ENCODE measurements at regions not wholly inside any gene's neighbourhood (a gene's known extent, or its start where the extent isn't known, plus 50 kb on each side); places are given as distances from the start of the nearest gene placed in this dataset.
"Not testable (repeated sequence)": the region's sequence is repeated elsewhere in the genome, so short reads cannot be mapped to it uniquely, and the experiment has no call there.

DNA sequence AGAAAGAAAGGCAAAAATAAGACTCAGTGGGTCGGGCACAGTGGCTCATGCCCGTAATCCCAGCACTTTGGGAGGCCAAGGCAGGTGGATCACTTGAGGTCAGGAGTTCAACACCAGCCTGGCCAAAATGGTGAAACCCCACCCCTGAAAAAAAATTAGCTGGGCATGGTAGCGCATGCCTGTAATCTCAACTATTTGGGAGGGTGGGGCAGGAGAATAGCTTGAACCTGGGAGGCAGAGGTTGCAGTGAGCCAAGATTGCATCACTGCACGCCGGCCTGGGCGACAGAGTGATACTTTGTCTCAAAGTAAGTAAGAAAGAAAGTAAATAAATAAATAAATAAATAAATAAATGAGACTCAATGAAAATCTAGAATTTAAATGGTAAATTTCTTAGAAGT is 145.9 kb upstream of the KRR1 start:
- not testable (repeated sequence) for H3K9me3 ChIP-seq (ENCODE audit: control insufficient read depth, low read length); H3K27me3 ChIP-seq (ENCODE audit: control insufficient read depth, insufficient read depth, low read length, poor library complexity, severe bottlenecking); H3K27ac ChIP-seq (ENCODE audit: insufficient read depth, low read depth, low read length, poor library complexity, severe bottlenecking); H3K4me3 ChIP-seq (ENCODE audit: insufficient read depth, low read depth, low read length); H3K4me1 ChIP-seq (ENCODE audit: control insufficient read depth, insufficient read depth, low read length); H3K36me3 ChIP-seq (ENCODE audit: control insufficient read depth, insufficient read depth, low read length)
- WGBS, 2 experiments, result 90 to 94% methylated on average over 3 of the region's 6 CpGs

GRCh38 chr12:75656648-75657047 is 145.2 kb upstream of the KRR1 start:
- Histone ChIP-seq H3K27ac (ENCODE audit: insufficient read depth, low read depth, low read length, poor library complexity, severe bottlenecking) (no peak overlapping the region), H3K9me3 (ENCODE audit: control insufficient read depth, low read length) (no peaks in the 10 kb centered on the region), H3K27me3 (ENCODE audit: control insufficient read depth, insufficient read depth, low read length, poor library complexity, severe bottlenecking) (no peaks in the 10 kb centered on the region), H3K4me1 (ENCODE audit: control insufficient read depth, insufficient read depth, low read length) (no peaks in the 10 kb centered on the region), H3K36me3 (ENCODE audit: control insufficient read depth, insufficient read depth, low read length) (no peaks in the 10 kb centered on the region), H3K4me3 (ENCODE audit: insufficient read depth, low read depth, low read length) (no peak overlapping the region)
- WGBS, 2 experiments, result 39 to 40% methylated on average over 1 of the region's 1 CpG

GRCh38 chr12:75656210-75656609 is 144.8 kb upstream of the KRR1 start:
- H3K9me3 ChIP-seq (ENCODE audit: control insufficient read depth, low read length), result no peaks in the 10 kb centered on the region
- no peaks in the 10 kb centered on the region for H3K27me3 ChIP-seq (ENCODE audit: control insufficient read depth, insufficient read depth, low read length, poor library complexity, severe bottlenecking)
- H3K4me3 ChIP-seq (ENCODE audit: insufficient read depth, low read depth, low read length), result no peak overlapping the region
- H3K27ac ChIP-seq (ENCODE audit: insufficient read depth, low read depth, low read length, poor library complexity, severe bottlenecking), result no peak overlapping the region
- no peaks in the 10 kb centered on the region for H3K4me1 ChIP-seq (ENCODE audit: control insufficient read depth, insufficient read depth, low read length)
- H3K36me3 ChIP-seq (ENCODE audit: control insufficient read depth, insufficient read depth, low read length), result no peaks in the 10 kb centered on the region

DNA sequence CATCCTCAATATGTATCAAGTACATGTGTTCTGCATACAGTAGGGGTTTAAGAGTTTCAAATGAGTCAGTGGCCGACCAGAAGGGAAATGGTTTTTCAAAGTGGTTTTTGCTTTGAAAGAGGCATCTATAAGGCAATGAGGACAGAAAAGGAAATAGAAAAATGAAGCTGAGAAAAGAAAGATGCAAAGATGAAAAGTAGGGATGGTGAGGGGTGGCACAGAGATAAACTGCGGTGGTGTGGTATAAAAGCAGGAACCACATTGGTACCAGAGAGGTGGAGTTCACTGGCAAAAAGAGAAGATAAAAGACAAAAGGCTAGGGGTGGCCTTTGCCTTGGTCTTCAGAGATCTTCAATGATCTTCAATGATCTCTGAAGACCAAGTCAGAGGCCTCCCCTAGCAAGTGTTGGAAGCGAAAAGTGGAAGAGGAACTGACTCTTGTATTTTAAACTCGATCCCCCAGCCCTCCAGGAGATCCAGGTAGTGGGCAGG is 144.0 kb upstream of the KRR1 start:
- no peaks in the 10 kb centered on the region for H3K9me3 ChIP-seq (ENCODE audit: control insufficient read depth, low read length)
- H3K4me1 ChIP-seq (ENCODE audit: control insufficient read depth, insufficient read depth, low read length), result no peaks in the 10 kb centered on the region
- no peak overlapping the region for H3K27ac ChIP-seq (ENCODE audit: insufficient read depth, low read depth, low read length, poor library complexity, severe bottlenecking)
- no peaks in the 10 kb centered on the region for H3K36me3 ChIP-seq (ENCODE audit: control insufficient read depth, insufficient read depth, low read length)
- H3K27me3 ChIP-seq (ENCODE audit: control insufficient read depth, insufficient read depth, low read length, poor library complexity, severe bottlenecking), result no peaks in the 10 kb centered on the region
- WGBS, 2 experiments, result 93 to 98% methylated on average over 4 of the region's 4 CpGs
- H3K4me3 ChIP-seq (ENCODE audit: insufficient read depth, low read depth, low read length), result no peak overlapping the region

GRCh38 chr12:75651342-75651695 is 139.9 kb upstream of the KRR1 start:
- 97 to 100% methylated on average over 1 to 2 of the region's 2 CpGs for WGBS, 2 experiments
- Histone ChIP-seq H3K27me3 (ENCODE audit: control insufficient read depth, insufficient read depth, low read length, poor library complexity, severe bottlenecking) (no peaks in the 10 kb centered on the region), H3K4me1 (ENCODE audit: control insufficient read depth, insufficient read depth, low read length) (no peaks in the 10 kb centered on the region), H3K36me3 (ENCODE audit: control insufficient read depth, insufficient read depth, low read length) (no peaks in the 10 kb centered on the region), H3K9me3 (ENCODE audit: control insufficient read depth, low read length) (no peaks in the 10 kb centered on the region), H3K27ac (ENCODE audit: insufficient read depth, low read depth, low read length, poor library complexity, severe bottlenecking) (no peak overlapping the region), H3K4me3 (ENCODE audit: insufficient read depth, low read depth, low read length) (no peak overlapping the region)

DNA sequence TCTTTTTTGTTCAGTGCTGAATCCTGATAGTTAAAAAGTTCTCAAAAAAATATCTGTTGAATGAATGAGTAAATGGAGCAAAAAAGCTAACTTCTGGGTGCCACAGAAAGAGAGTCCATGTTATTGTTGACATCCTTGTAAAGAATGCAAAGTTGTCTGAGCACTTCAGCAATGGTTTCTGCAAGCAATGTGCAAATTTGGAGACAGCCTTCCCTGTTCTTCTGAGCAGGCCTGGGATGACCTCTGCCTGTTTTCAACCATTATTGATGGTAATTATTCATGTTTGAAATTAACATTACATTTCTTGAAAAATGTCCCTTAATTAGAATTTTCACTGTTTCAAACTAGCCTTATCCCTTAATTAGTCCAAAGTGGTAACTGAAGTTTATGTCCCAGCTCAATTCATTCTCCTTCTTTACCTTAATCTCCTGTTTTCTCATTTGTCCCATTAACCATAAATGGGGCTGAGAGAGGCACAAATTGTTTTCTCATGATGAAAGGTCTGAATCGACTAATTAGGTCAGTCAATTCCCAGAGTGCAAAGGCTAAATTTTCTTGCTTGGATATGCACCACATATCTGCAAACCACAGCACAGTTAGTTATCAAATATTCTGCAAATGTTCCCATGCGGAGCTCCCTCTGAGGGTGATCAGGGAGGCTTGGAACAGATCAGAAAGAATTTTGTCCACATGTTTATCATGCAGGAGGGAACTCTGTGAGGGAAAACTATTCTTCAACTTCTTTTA is 139.4 kb upstream of the KRR1 start:
- WGBS, 2 experiments, result 94 to 100% methylated on average over 2 of the region's 2 CpGs
- H3K4me3 ChIP-seq (ENCODE audit: insufficient read depth, low read depth, low read length), result no peak overlapping the region
- H3K27me3 ChIP-seq (ENCODE audit: control insufficient read depth, insufficient read depth, low read length, poor library complexity, severe bottlenecking), result no peaks in the 10 kb centered on the region
- no peaks in the 10 kb centered on the region for H3K4me1 ChIP-seq (ENCODE audit: control insufficient read depth, insufficient read depth, low read length)
- no peaks in the 10 kb centered on the region for H3K9me3 ChIP-seq (ENCODE audit: control insufficient read depth, low read length)
- no peak overlapping the region for H3K27ac ChIP-seq (ENCODE audit: insufficient read depth, low read depth, low read length, poor library complexity, severe bottlenecking)
- no peaks in the 10 kb centered on the region for H3K36me3 ChIP-seq (ENCODE audit: control insufficient read depth, insufficient read depth, low read length)

- Histone ChIP-seq H3K27me3 (ENCODE audit: control insufficient read depth, insufficient read depth, low read length, poor library complexity, severe bottlenecking) (no peaks in the 10 kb centered on the region), H3K27ac (ENCODE audit: insufficient read depth, low read depth, low read length, poor library complexity, severe bottlenecking) (no peak overlapping the region), H3K36me3 (ENCODE audit: control insufficient read depth, insufficient read depth, low read length) (no peaks in the 10 kb centered on the region), H3K4me3 (ENCODE audit: insufficient read depth, low read depth, low read length) (no peak overlapping the region), H3K4me1 (ENCODE audit: control insufficient read depth, insufficient read depth, low read length) (no peaks in the 10 kb centered on the region), H3K9me3 (ENCODE audit: control insufficient read depth, low read length) (no peaks in the 10 kb centered on the region)
These were observed 138.7 kb upstream of the KRR1 start for GRCh38 chr12:75650100-75650499.

DNA sequence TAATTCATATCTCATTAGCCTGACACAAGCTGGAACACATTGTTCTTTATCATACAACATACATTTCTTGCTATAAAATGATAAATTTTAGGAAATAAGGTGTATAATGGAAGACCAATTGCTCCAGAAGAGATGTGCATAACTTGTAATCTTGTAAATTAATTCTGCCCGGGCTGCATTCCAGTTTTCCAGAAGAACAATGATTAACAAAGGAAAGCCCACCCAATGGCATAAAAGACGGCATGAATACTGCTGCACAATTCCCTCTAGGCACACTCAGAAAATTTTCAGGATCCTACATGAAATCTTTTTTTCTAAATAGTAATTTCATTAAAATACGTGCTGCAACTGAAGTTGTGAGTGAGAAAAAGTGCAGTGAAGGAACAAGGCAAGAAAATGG is 137.4 kb upstream of the KRR1 start:
- H3K27me3 ChIP-seq (ENCODE audit: control insufficient read depth, insufficient read depth, low read length, poor library complexity, severe bottlenecking), result no peaks in the 10 kb centered on the region
- no peaks in the 10 kb centered on the region for H3K36me3 ChIP-seq (ENCODE audit: control insufficient read depth, insufficient read depth, low read length)
- H3K9me3 ChIP-seq (ENCODE audit: control insufficient read depth, low read length), result no peaks in the 10 kb centered on the region
- WGBS, 2 experiments, result 79 to 80% methylated on average over 3 of the region's 3 CpGs
- H3K4me1 ChIP-seq (ENCODE audit: control insufficient read depth, insufficient read depth, low read length), result no peaks in the 10 kb centered on the region
- no peak overlapping the region for H3K27ac ChIP-seq (ENCODE audit: insufficient read depth, low read depth, low read length, poor library complexity, severe bottlenecking)
- H3K4me3 ChIP-seq (ENCODE audit: insufficient read depth, low read depth, low read length), result no peak overlapping the region

- no peaks in the 10 kb centered on the region for H3K36me3 ChIP-seq (ENCODE audit: control insufficient read depth, insufficient read depth, low read length)
- no peak overlapping the region for H3K27ac ChIP-seq (ENCODE audit: insufficient read depth, low read depth, low read length, poor library complexity, severe bottlenecking)
- H3K27me3 ChIP-seq (ENCODE audit: control insufficient read depth, insufficient read depth, low read length, poor library complexity, severe bottlenecking), result no peaks in the 10 kb centered on the region
- no peak overlapping the region for H3K4me3 ChIP-seq (ENCODE audit: insufficient read depth, low read depth, low read length)
- WGBS, 2 experiments, result 86 to 87% methylated on average over 4 of the region's 4 CpGs
- no peaks in the 10 kb centered on the region for H3K4me1 ChIP-seq (ENCODE audit: control insufficient read depth, insufficient read depth, low read length)
- no peaks in the 10 kb centered on the region for H3K9me3 ChIP-seq (ENCODE audit: control insufficient read depth, low read length)
These were observed 135.2 kb upstream of the KRR1 start for GRCh38 chr12:75646329-75647210.

DNA sequence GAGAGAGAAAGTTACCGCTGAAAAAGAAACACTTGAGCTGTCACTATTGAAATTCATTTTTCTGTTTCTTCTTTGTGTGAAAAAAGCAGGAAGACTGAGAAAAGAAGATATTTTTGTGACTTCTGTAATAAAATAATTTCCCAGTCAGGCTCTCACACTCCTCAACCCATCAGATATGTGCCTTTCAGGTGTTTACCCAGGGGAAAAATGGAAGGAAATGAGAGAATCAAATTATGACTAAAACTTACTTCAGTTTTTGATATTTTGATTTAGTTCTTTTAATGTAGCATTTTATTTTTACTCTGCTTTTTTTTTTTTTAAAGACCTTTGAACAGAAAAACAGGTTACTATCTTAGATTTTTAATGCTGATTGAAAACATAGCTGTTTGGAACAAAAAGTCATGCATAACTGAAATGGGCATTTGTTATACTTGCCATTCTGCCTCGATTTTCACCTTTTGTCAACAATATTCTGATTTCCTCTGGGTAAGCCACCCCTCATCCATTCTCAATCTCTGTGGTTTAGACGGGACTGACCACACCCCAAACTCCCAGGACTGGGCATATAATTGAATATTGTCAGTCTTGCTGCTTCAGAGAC is 133.2 kb upstream of the KRR1 start:
- Histone ChIP-seq H3K27ac (ENCODE audit: insufficient read depth, low read depth, low read length, poor library complexity, severe bottlenecking) (no peak overlapping the region), H3K4me1 (ENCODE audit: control insufficient read depth, insufficient read depth, low read length) (no peaks in the 10 kb centered on the region), H3K9me3 (ENCODE audit: control insufficient read depth, low read length) (no peaks in the 10 kb centered on the region), H3K4me3 (ENCODE audit: insufficient read depth, low read depth, low read length) (no peak overlapping the region), H3K27me3 (ENCODE audit: control insufficient read depth, insufficient read depth, low read length, poor library complexity, severe bottlenecking) (no peaks in the 10 kb centered on the region), H3K36me3 (ENCODE audit: control insufficient read depth, insufficient read depth, low read length) (no peaks in the 10 kb centered on the region)
- WGBS, 2 experiments, result 89 to 93% methylated on average over 3 of the region's 3 CpGs
